ENCODE measurements at regions not wholly inside any gene's neighbourhood (a gene's known extent, or its start where the extent isn't known, plus 50 kb on each side); places are given as distances from the start of the nearest gene placed in this dataset.

DNA sequence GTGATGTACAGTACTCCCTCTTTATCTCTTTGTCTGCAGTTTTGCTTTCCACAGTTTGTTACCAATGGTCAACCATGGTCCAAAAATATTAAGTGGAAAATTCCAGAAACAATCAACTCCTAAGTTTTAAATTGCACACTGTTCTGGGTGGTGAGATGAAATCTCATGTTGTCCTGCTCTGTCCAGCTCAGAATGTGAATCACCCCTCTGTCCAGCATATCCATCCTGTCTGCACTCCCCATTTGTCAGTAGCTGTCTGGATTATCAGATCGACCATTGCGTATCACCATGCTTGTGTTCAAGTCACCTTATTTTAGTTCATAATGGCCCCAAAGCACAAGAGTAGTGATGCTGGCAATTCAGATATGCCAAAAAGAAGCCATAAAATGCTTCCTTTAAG is 118.2 kb upstream of the PDE4B start:
- TF ChIP-seq CTCF (IDR thresholded peaks at IDR 0.05) (no peak), POLR2A (IDR thresholded peaks at IDR 0.05) (no peak)

Measured in right lobe of liver (tissue), 4 donors.